Naive thymus-derived CD4-positive, alpha-beta T cell (primary cell): ENCODE measurements at regions not wholly inside any gene's neighbourhood (a gene's known extent, or its start where the extent isn't known, plus 50 kb on each side); places are given as distances from the start of the nearest gene placed in this dataset.

Experiments
- ATAC-seq: fragments of 150-1000 bp; cut with Tn5 transposase; 2 replicates; pipeline ENCODE4 v1.10.0; 2021; ENCODE audit warnings: mild to moderate bottlenecking, moderate library complexity
- CTCF ChIA-PET: fragments of 350-600 bp; sonication (Branson Sonifier 250); formaldehyde crosslinking; loops from one replicate; lab custom pipeline; 2021; ENCODE audit warnings: antibody characterized with exemption; lab: Charles Lee
- POLR2A ChIA-PET: fragments of 350-600 bp; sonication (Branson Sonifier 250); formaldehyde crosslinking; loops from one replicate; lab custom pipeline; 2021; ENCODE audit warnings: antibody characterized with exemption, inconsistent platforms; lab: Charles Lee
- DNase-seq, 9 donors: peaks; one replicate each; pipeline versions ENCODE4 v3.0.0 to v3.0.0-alpha.2; 2020 to 2022; ENCODE audit warnings: mixed read lengths in 1 of 9
- H3K27ac ChIP-seq: one replicate; pipeline ENCODE4 v1.7.0; 2013; ENCODE audit warnings: mild to moderate bottlenecking, low read depth, low read length, moderate library complexity
- H3K27me3 ChIP-seq, 2 donors: one replicate each; pipeline ENCODE4 v1.7.0; 2013; ENCODE audit warnings: low read length in 2 of 2, mild to moderate bottlenecking in 2 of 2, moderate library complexity in 2 of 2; ENCODE audit not compliant: control insufficient read depth in 2 of 2, insufficient read depth in 2 of 2
- H3K36me3 ChIP-seq, 3 experiments: 1 replicate in 2 of 3; 2 replicates in 1 of 3; pipeline ENCODE4 v1.7.0; 2013; ENCODE audit warnings: low read length in 3 of 3, mild to moderate bottlenecking in 3 of 3, moderate library complexity in 1 of 3; ENCODE audit not compliant: insufficient read depth in 3 of 3, control insufficient read depth in 2 of 3
- H3K4me1 ChIP-seq, 2 donors: one replicate each; pipeline ENCODE4 v1.7.0; 2013; ENCODE audit warnings: low read length in 2 of 2, mild to moderate bottlenecking in 2 of 2, moderate library complexity in 1 of 2; ENCODE audit not compliant: control insufficient read depth in 2 of 2, insufficient read depth in 2 of 2
- H3K4me3 ChIP-seq: 2 replicates; pipeline ENCODE4 v1.7.0; 2013; ENCODE audit warnings: mild to moderate bottlenecking, low read length
- H3K9me3 ChIP-seq, 3 experiments: 1 replicate in 2 of 3; 2 replicates in 1 of 3; pipeline ENCODE4 v1.7.0; 2013; ENCODE audit warnings: low read length in 3 of 3; ENCODE audit not compliant: control insufficient read depth in 2 of 3
- H3K27ac Mint-ChIP-seq, 9 donors: one replicate each; pipeline ENCODE4 v1.8.0; 2020 to 2022; ENCODE audit warnings: mixed read lengths in 9 of 9, mild to moderate bottlenecking in 8 of 9, moderate library complexity in 5 of 9, inconsistent platforms in 2 of 9
- H3K27me3 Mint-ChIP-seq, 5 donors: one replicate each; pipeline ENCODE4 v1.8.0; 2021 to 2022; ENCODE audit warnings: mixed read lengths in 5 of 5, mild to moderate bottlenecking in 1 of 5
- H3K36me3 Mint-ChIP-seq, 5 donors: one replicate each; pipeline ENCODE4 v1.8.0; 2020 to 2022; ENCODE audit warnings: mixed read lengths in 5 of 5, mild to moderate bottlenecking in 3 of 5, inconsistent platforms in 1 of 5
- H3K4me1 Mint-ChIP-seq, 7 donors: one replicate each; pipeline ENCODE4 v1.8.0; 2020 to 2022; ENCODE audit warnings: mixed read lengths in 7 of 7, mild to moderate bottlenecking in 3 of 7, inconsistent platforms in 1 of 7
- H3K4me3 Mint-ChIP-seq, 10 donors: one replicate each; pipeline ENCODE4 v1.8.0; 2020 to 2022; ENCODE audit warnings: mild to moderate bottlenecking in 10 of 10, mixed read lengths in 10 of 10, moderate library complexity in 6 of 10, inconsistent platforms in 2 of 10
- H3K9me3 Mint-ChIP-seq, 11 donors: one replicate each; pipeline ENCODE4 v1.8.0; 2020 to 2022; ENCODE audit warnings: mixed read lengths in 11 of 11, mild to moderate bottlenecking in 4 of 11, inconsistent platforms in 1 of 11, moderate library complexity in 1 of 11
- intact Hi-C, 2 donors: fragments of 100-400 bp; cut with micrococcal nuclease; formaldehyde crosslinking; loops; one replicate each; pipeline ENCODE4 v1.15.1; 2023

DNA sequence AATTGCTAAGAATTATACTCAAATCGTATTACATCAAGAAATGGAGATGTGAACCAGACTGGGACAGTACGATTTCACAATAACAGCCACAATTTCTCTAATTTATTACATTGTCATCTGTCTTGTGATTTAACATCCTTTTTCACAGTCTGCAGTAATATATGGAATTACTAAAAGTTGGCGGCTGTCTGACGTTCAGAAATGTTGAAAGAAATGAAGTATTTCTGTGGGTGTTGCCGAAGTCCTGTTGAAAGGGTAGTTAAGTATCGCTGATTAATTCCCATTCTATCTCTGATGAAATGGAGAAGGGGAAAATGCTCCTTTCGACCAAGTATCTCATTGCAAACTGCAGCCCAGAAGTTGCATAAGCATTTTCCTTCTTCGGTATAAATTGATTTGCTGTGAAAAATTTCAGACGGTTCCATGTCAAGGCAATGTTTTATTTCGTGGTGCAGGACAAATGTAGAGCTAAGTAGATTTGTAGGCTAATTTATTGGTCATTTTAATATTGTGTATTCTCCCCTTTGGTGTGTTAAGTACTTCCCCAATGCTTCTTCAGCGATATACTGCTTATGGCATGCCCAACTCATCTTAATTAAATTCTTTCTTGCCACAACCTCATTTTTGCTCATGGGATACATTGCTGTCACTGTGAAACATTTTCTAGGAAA, 775.2 kb upstream of the RBFOX1 start:
- POLR2A ChIA-PET: no interaction called here
- H3K4me3 Mint-ChIP-seq: no peak overlapping the region
- H3K9me3 Mint-ChIP-seq: peaks cover 0 to 20% (median 3%) of the 10 kb centered on the region in 11 donors
- H3K9me3 ChIP-seq: no peaks in the 10 kb centered on the region
- no peaks in the 10 kb centered on the region for H3K4me1 ChIP-seq
- no peak overlapping the region for H3K27ac ChIP-seq
- DNase-seq (no peak), ATAC-seq (no peak)
- H3K4me1 Mint-ChIP-seq: peaks cover 0 to 2% (median 0%) of the 10 kb centered on the region in 7 donors
- H3K36me3 ChIP-seq: no peaks in the 10 kb centered on the region
- no peaks in the 10 kb centered on the region for H3K27me3 Mint-ChIP-seq
- CTCF ChIA-PET: no interaction called here
- intact Hi-C loops: no loop called here
- H3K27me3 ChIP-seq: no peaks in the 10 kb centered on the region
- no peaks in the 10 kb centered on the region for H3K36me3 Mint-ChIP-seq
- H3K27ac Mint-ChIP-seq: no peak overlapping the region
- H3K4me3 ChIP-seq: no peak overlapping the region

- H3K27ac ChIP-seq: no peak overlapping the region
- POLR2A ChIA-PET: no interaction called here
- H3K27me3 Mint-ChIP-seq: no peaks in the 10 kb centered on the region
- H3K27ac Mint-ChIP-seq: no peak overlapping the region
- H3K9me3 Mint-ChIP-seq: peaks cover 1 to 22% (median 13%) of the 10 kb centered on the region in 11 donors
- no peak for DNase-seq
- no peaks in the 10 kb centered on the region for H3K4me1 ChIP-seq
- H3K4me3 ChIP-seq: no peak overlapping the region
- no peak for ATAC-seq
- H3K4me3 Mint-ChIP-seq: no peak overlapping the region
- no peaks in the 10 kb centered on the region for H3K27me3 ChIP-seq
- H3K9me3 ChIP-seq: no peaks in the 10 kb centered on the region
- no peaks in the 10 kb centered on the region for H3K36me3 ChIP-seq
- CTCF ChIA-PET: no interaction called here
- intact Hi-C loops: no loop called here
- no peaks in the 10 kb centered on the region for H3K36me3 Mint-ChIP-seq
- no peaks in the 10 kb centered on the region for H3K4me1 Mint-ChIP-seq
Observed at GRCh38 chr16:6549415-6549814, 783.2 kb upstream of the RBFOX1 start.

DNA sequence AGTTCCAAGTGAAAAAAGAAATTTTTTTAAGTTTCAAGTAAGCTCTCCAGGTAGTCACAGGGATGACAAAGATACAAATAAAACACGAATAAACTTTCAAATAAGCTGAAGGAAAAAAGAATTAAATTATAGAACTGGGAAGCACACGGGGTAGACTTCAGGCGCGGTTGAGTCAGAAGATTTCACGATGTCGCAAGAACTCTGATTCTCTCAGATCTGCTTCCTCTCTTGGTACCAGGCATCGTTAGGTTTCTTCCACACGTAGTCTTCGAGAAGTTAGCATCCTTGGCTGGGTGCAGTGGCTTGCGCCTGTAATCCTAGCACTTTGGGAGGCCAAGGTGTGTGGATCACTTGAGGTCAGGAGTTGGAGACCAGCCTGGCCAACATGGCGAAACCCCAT, 784.1 kb upstream of the RBFOX1 start:
- Mint-ChIP-seq H3K27me3 (no peaks in the 10 kb centered on the region), H3K4me3 (no peak overlapping the region), H3K9me3 (peaks cover 3 to 22% (median 11%) of the 10 kb centered on the region in 11 donors), H3K4me1 (no peaks in the 10 kb centered on the region), H3K36me3 (no peaks in the 10 kb centered on the region), H3K27ac (no peak overlapping the region)
- ATAC-seq: no peak
- H3K9me3 ChIP-seq: no peaks in the 10 kb centered on the region
- H3K4me3 ChIP-seq: no peak overlapping the region
- no peak for DNase-seq
- no peaks in the 10 kb centered on the region for H3K4me1 ChIP-seq
- H3K27ac ChIP-seq: no peak overlapping the region
- CTCF ChIA-PET: no interaction called here
- H3K36me3 ChIP-seq: no peaks in the 10 kb centered on the region
- POLR2A ChIA-PET: no interaction called here
- intact Hi-C loops: no loop called here
- H3K27me3 ChIP-seq: no peaks in the 10 kb centered on the region

- POLR2A ChIA-PET: no interaction called here
- no peak overlapping the region for H3K27ac ChIP-seq
- no peaks in the 10 kb centered on the region for H3K9me3 ChIP-seq
- DNase-seq (no peak), ATAC-seq (no peak)
- no peak overlapping the region for H3K4me3 ChIP-seq
- intact Hi-C loops: no loop called here
- Mint-ChIP-seq H3K4me1 (no peaks in the 10 kb centered on the region), H3K36me3 (no peaks in the 10 kb centered on the region), H3K27ac (no peak overlapping the region), H3K9me3 (peaks cover 3 to 22% (median 11%) of the 10 kb centered on the region in 11 donors), H3K27me3 (no peaks in the 10 kb centered on the region), H3K4me3 (no peak overlapping the region)
- no peaks in the 10 kb centered on the region for H3K27me3 ChIP-seq
- CTCF ChIA-PET: no interaction called here
- H3K36me3 ChIP-seq: no peaks in the 10 kb centered on the region
- H3K4me1 ChIP-seq: no peaks in the 10 kb centered on the region
Observed at GRCh38 chr16:6547131-6547530, 785.5 kb upstream of the RBFOX1 start.

- Histone ChIP-seq H3K27ac (no peak overlapping the region), H3K27me3 (no peaks in the 10 kb centered on the region), H3K36me3 (no peaks in the 10 kb centered on the region), H3K4me1 (no peaks in the 10 kb centered on the region), H3K9me3 (no peaks in the 10 kb centered on the region), H3K4me3 (no peak overlapping the region)
- ATAC-seq: no peak
- ChIA-PET CTCF (no interaction called here), POLR2A (no interaction called here)
- H3K36me3 Mint-ChIP-seq: peaks cover 0 to 4% (median 0%) of the 10 kb centered on the region in 5 donors
- no peak overlapping the region for H3K27ac Mint-ChIP-seq
- no peak for DNase-seq
- H3K27me3 Mint-ChIP-seq: no peaks in the 10 kb centered on the region
- intact Hi-C loops: no loop called here
- no peak overlapping the region for H3K4me3 Mint-ChIP-seq
- H3K9me3 Mint-ChIP-seq: peaks cover 0 to 20% (median 11%) of the 10 kb centered on the region in 11 donors
- no peaks in the 10 kb centered on the region for H3K4me1 Mint-ChIP-seq
Observed at GRCh38 chr16:6545329-6545728, 787.3 kb upstream of the RBFOX1 start.

GRCh38 chr16:6541267-6541666, 791.4 kb upstream of the RBFOX1 start:
- Mint-ChIP-seq H3K27me3 (no peaks in the 10 kb centered on the region), H3K9me3 (peaks cover 0 to 12% (median 4%) of the 10 kb centered on the region in 11 donors), H3K4me3 (no peak overlapping the region), H3K36me3 (peaks cover 0 to 4% (median 0%) of the 10 kb centered on the region in 5 donors), H3K27ac (no peak overlapping the region), H3K4me1 (no peaks in the 10 kb centered on the region)
- H3K4me3 ChIP-seq: no peak overlapping the region
- ChIA-PET POLR2A (no interaction called here), CTCF (no interaction called here)
- H3K9me3 ChIP-seq: no peaks in the 10 kb centered on the region
- DNase-seq: no peak
- no peaks in the 10 kb centered on the region for H3K27me3 ChIP-seq
- intact Hi-C loops: no loop called here
- no peaks in the 10 kb centered on the region for H3K4me1 ChIP-seq
- no peaks in the 10 kb centered on the region for H3K36me3 ChIP-seq
- H3K27ac ChIP-seq: no peak overlapping the region
- ATAC-seq: no peak

DNA sequence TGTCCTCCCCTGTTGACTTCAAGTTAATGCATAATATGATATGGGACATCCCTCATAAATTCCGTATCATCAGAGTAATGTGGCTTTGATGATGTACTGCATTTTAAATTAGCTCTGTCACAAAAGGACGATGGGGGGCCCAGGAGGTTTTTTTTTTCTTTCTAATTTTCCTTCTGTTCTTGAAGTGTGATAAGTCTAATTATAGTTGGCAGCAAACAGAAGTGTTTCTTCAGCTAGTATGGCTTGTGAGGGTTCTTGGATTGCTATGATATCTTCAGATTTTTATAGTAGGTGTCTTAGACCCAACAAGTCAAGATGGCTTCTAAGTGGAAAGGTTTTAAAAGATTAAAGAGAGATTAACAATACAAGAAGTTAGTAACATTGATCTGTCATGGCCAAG, 796.2 kb upstream of the RBFOX1 start:
- Histone ChIP-seq H3K27me3 (no peaks in the 10 kb centered on the region), H3K9me3 (no peaks in the 10 kb centered on the region), H3K36me3 (no peaks in the 10 kb centered on the region), H3K4me1 (no peaks in the 10 kb centered on the region), H3K27ac (no peak overlapping the region), H3K4me3 (no peak overlapping the region)
- DNase-seq (no peak), ATAC-seq (no peak)
- Mint-ChIP-seq H3K27me3 (no peaks in the 10 kb centered on the region), H3K27ac (no peak overlapping the region), H3K36me3 (peaks cover 0 to 2% (median 0%) of the 10 kb centered on the region in 5 donors), H3K9me3 (peaks cover 0 to 10% (median 5%) of the 10 kb centered on the region in 11 donors), H3K4me1 (no peaks in the 10 kb centered on the region), H3K4me3 (no peak overlapping the region)
- CTCF ChIA-PET: no interaction called here
- intact Hi-C loops: no loop called here
- POLR2A ChIA-PET: no interaction called here
